Ovary (tissue), 7 donors: ENCODE measurements at regions not wholly inside any gene's neighbourhood (a gene's known extent, or its start where the extent isn't known, plus 50 kb on each side); places are given as distances from the start of the nearest gene placed in this dataset.
"Not testable (repeated sequence)": the region's sequence is repeated elsewhere in the genome, so short reads cannot be mapped to it uniquely, and the experiment has no call there.

Source experiments
- DNase-seq, 5 donors: peaks; one replicate each; pipeline ENCODE4 v3.0.0-alpha.2; 2019 to 2020
- H3K27ac ChIP-seq, 2 donors: fragments of 200-600 bp; one replicate each; pipeline versions ENCODE4 v1.5.1 to v1.8.0; 2019 to 2022
- H3K27me3 ChIP-seq: fragments of 200-600 bp; one replicate; pipeline ENCODE4 v1.8.0; 2022
- H3K36me3 ChIP-seq: fragments of 200-600 bp; sonication (generic); one replicate; pipeline ENCODE4 v1.5.1; 2019
- H3K4me1 ChIP-seq: one replicate; pipeline ENCODE4 v1.8.1; 2013; ENCODE audit warnings: mild to moderate bottlenecking, moderate library complexity; ENCODE audit not compliant: insufficient read depth
- H3K4me3 ChIP-seq: fragments of 200-600 bp; sonication (generic); one replicate; pipeline ENCODE4 v1.5.1; 2017
- H3K9me3 ChIP-seq, 2 donors: fragments of 200-600 bp in 1 of 2; sonication (generic) in 1 of 2; one replicate each; pipeline versions ENCODE4 v1.5.1 to v1.8.1; 2013 to 2019; ENCODE audit warnings: mild to moderate bottlenecking in 1 of 2, moderate library complexity in 1 of 2
- EP300 ChIP-seq: sonication (generic); formaldehyde crosslinking; IDR thresholded peaks from one replicate; pipeline ENCODE4 v1.6.1; 2017; ENCODE audit warnings: antibody characterized with exemption
- POLR2A ChIP-seq: fragments of 450-650 bp; IDR thresholded peaks from one replicate; pipeline ENCODE4 v1.6.1; 2017; ENCODE audit warnings: antibody characterized with exemption, mild to moderate bottlenecking, moderate library complexity
- WGBS, 3 donors: extraction: QIAGEN DNeasy Blood & Tissue Kit in 1 of 3; methylation state at CpG; one replicate each; pipeline versions ENCODE4 v1.1.5 to v1.1.7; 2013 to 2017; 5-methylcytosine and 5-hydroxymethylcytosine counted together
- intact Hi-C, 4 donors: fragments of 100-400 bp; cut with DNase I; formaldehyde crosslinking; loops; one replicate each; pipeline versions ENCODE4 v1.11.0 to v1.15.1; 2022 to 2023
- TF ChIP-seq, protein P1 (sequence below), 3 donors: fragments of 450-650 bp in 2 of 3; fragments of 200-600 bp in 1 of 3; IDR thresholded peaks; one replicate each; pipeline versions ENCODE4 v1.5.1 to v1.8.0; 2016 to 2022; ENCODE audit warnings: antibody characterized with exemption in 3 of 3, mild to moderate bottlenecking in 1 of 3
- donor health status: DM: no; HTN: no; CAD: no; lungs with moderate emphysema.
- donor health status: DM: no; HTN: no; CAD: no.
- donor health status: Bipolar disorder and iron deficiency.
- donor health status: DM: no; HTN: no; CAD: no.
- donor health status: DM: yes; HTN: yes; CAD: no.

- TF ChIP-seq EP300 (no peak), POLR2A (no peak)
- TF ChIP-seq, protein P1, sequence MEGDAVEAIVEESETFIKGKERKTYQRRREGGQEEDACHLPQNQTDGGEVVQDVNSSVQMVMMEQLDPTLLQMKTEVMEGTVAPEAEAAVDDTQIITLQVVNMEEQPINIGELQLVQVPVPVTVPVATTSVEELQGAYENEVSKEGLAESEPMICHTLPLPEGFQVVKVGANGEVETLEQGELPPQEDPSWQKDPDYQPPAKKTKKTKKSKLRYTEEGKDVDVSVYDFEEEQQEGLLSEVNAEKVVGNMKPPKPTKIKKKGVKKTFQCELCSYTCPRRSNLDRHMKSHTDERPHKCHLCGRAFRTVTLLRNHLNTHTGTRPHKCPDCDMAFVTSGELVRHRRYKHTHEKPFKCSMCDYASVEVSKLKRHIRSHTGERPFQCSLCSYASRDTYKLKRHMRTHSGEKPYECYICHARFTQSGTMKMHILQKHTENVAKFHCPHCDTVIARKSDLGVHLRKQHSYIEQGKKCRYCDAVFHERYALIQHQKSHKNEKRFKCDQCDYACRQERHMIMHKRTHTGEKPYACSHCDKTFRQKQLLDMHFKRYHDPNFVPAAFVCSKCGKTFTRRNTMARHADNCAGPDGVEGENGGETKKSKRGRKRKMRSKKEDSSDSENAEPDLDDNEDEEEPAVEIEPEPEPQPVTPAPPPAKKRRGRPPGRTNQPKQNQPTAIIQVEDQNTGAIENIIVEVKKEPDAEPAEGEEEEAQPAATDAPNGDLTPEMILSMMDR (IDR thresholded peaks at IDR 0.05): no peak
- 86 to 89% (median 87%) methylated on average over 5 of the region's 5 CpGs for WGBS, 3 donors
- H3K27ac ChIP-seq: no peak overlapping the region
- H3K36me3 ChIP-seq: no peaks in the 10 kb centered on the region
- no peaks in the 10 kb centered on the region for H3K27me3 ChIP-seq
- no peaks in the 10 kb centered on the region for H3K9me3 ChIP-seq
- DNase-seq: no peak
- H3K4me3 ChIP-seq: no peak overlapping the region
- intact Hi-C loops: no loop called here
- no peaks in the 10 kb centered on the region for H3K4me1 ChIP-seq
Observed at GRCh38 chr20:52037370-52037769, 154.2 kb downstream of the ZFP64 start.

- WGBS, 3 donors: 92 to 100% (median 96%) methylated on average over 1 of the region's 1 CpG
- Histone ChIP-seq H3K4me3 (no peak overlapping the region), H3K9me3 (no peaks in the 10 kb centered on the region), H3K27ac (no peak overlapping the region), H3K27me3 (no peaks in the 10 kb centered on the region), H3K36me3 (no peaks in the 10 kb centered on the region), H3K4me1 (no peaks in the 10 kb centered on the region)
- TF ChIP-seq EP300: no peak
- TF ChIP-seq, protein P1 (IDR thresholded peaks at IDR 0.05): no peak
- TF ChIP-seq POLR2A: no peak
- DNase-seq: no peak
- intact Hi-C loops: no loop called here
Observed at GRCh38 chr20:52035977-52036376, 155.6 kb downstream of the ZFP64 start.

DNA sequence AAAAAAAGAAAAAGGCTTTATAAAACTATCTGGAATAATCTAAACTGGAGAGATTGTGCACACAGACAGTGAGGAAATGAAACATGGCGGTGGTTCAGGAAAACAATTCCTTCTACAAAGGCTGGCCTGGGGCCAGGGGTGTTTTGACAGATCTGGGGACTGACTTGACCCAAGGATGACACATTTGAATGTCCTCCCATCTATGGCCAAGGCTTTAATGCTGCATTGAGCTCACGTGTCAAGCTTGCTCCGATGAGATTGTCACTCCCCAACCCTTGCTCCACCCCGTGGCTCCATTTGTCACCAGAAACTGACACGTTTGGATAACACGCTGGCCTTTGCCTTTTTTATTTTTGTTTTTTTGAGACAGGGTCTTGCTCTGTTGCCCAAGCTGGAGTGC, 156.1 kb downstream of the ZFP64 start:
- WGBS, 3 donors: 66 to 74% (median 72%) methylated on average over 6 of the region's 6 CpGs

DNA sequence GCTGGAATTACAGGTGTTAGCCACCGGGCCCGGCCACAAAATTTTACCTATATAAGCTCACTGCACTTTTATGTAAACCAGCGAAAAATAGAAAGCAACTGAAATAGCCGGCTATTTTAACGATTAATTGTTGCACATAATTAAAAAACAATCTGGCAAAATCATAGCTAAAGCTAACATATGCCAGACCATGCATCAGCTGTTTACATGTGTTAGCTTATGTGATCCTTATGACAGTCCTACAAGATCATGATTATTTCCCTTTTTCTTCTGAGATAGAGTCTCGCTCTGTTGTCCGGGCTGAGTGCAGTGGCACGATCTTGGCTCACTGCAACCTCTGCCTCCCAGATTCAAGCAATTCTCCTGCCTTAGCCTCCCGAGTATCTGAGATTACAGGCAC, 157.0 kb downstream of the ZFP64 start:
- 96 to 97% (median 97%) methylated on average over 9 of the region's 9 CpGs for WGBS, 3 donors
- no peaks in the 10 kb centered on the region for H3K36me3 ChIP-seq
- no peak for DNase-seq
- H3K4me3 ChIP-seq: no peak overlapping the region
- H3K4me1 ChIP-seq: no peaks in the 10 kb centered on the region
- H3K9me3 ChIP-seq: no peaks in the 10 kb centered on the region
- H3K27me3 ChIP-seq: no peaks in the 10 kb centered on the region
- TF ChIP-seq POLR2A: no peak
- TF ChIP-seq EP300: no peak
- TF ChIP-seq, protein P1 (IDR thresholded peaks at IDR 0.05): no peak
- H3K27ac ChIP-seq: no peak overlapping the region
- intact Hi-C loops: no loop called here

More for the DNA sequence above, 156.1 kb downstream of the ZFP64 start:
- Histone ChIP-seq H3K9me3 (no peaks in the 10 kb centered on the region), H3K27ac (no peak overlapping the region), H3K4me3 (no peak overlapping the region), H3K4me1 (no peaks in the 10 kb centered on the region), H3K36me3 (no peaks in the 10 kb centered on the region), H3K27me3 (no peaks in the 10 kb centered on the region)
- DNase-seq: no peak
- TF ChIP-seq EP300 (no peak), POLR2A (no peak)
- TF ChIP-seq, protein P1 (IDR thresholded peaks at IDR 0.05): no peak
- intact Hi-C loops: no loop called here

DNA sequence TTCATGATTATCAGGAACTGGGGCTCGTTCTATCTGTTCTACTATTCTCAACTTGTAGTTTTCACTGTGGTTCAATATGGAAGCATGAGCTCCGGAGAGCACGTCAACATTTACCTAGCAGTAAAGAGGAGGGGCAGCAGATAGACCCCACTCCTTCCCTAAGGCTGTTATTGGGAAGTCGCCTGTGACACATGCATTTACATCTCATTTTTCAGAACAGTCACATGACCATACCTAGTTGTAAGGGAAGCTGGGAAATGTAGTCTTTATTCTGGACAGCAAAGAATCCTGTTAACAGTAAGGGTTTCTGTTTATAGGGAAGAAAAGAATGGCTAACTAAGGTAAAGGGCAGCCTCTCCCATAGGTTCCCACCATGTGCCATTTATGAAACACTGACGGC, 158.3 kb downstream of the ZFP64 start:
- intact Hi-C loops: no loop called here
- Histone ChIP-seq H3K4me1 (no peaks in the 10 kb centered on the region), H3K36me3 (no peaks in the 10 kb centered on the region), H3K4me3 (no peak overlapping the region), H3K9me3 (no peaks in the 10 kb centered on the region), H3K27me3 (no peaks in the 10 kb centered on the region), H3K27ac (no peak overlapping the region)
- TF ChIP-seq, protein P1 (IDR thresholded peaks at IDR 0.05): no peak
- TF ChIP-seq POLR2A (no peak), EP300 (no peak)
- no peak for DNase-seq
- WGBS, 3 donors: 92 to 97% (median 96%) methylated on average over 5 of the region's 5 CpGs

GRCh38 chr20:52032304-52032683, 159.3 kb downstream of the ZFP64 start:
- H3K36me3 ChIP-seq, H3K27me3 ChIP-seq, DNase-seq, H3K4me1 ChIP-seq, H3K4me3 ChIP-seq, intact Hi-C loops, H3K9me3 ChIP-seq: not testable (repeated sequence)
- peak overlapping the region in 1 of 2 donors; percentile 49 for H3K27ac ChIP-seq
- WGBS, 3 donors: 92 to 94% (median 93%) methylated on average over 7 of the region's 7 CpGs
